GM23338 (cell line): ENCODE measurements at regions not wholly inside any gene's neighbourhood (a gene's known extent, or its start where the extent isn't known, plus 50 kb on each side); places are given as distances from the start of the nearest gene placed in this dataset.

ENCODE experiments used
- ATAC-seq: fragments of 200-7000 bp; cut with Tn5 transposase; 3 replicates; pipeline ENCODE4 v1.9.1; 2020
- DNase-seq: peaks from one replicate; pipeline ENCODE4 v3.0.0-alpha.2; 2015; ENCODE audit warnings: low spot score
- H2AFZ ChIP-seq: fragments of 200-600 bp; sonication (generic); 2 replicates; pipeline ENCODE4 v1.8.0; 2016; ENCODE audit warnings: antibody characterized with exemption, mild to moderate bottlenecking, moderate library complexity
- H3F3A ChIP-seq: fragments of 200-600 bp; sonication (generic); replicated peaks from 2 replicates; pipeline ENCODE4 v1.8.0; 2017; ENCODE audit warnings: antibody characterized with exemption, mixed run types, low read depth
- H3K27ac ChIP-seq: fragments of 200-600 bp; sonication (generic); 2 replicates; pipeline ENCODE4 v1.6.1; 2016; ENCODE audit warnings: low read depth
- H3K27me3 ChIP-seq: fragments of 200-600 bp; sonication (generic); 2 replicates; pipeline ENCODE4 v1.8.0; 2016; ENCODE audit warnings: mild to moderate bottlenecking, mixed run types, moderate library complexity; ENCODE audit not compliant: insufficient read depth
- H3K36me3 ChIP-seq: fragments of 200-600 bp; sonication (generic); 2 replicates; pipeline ENCODE4 v1.8.0; 2016; ENCODE audit warnings: mild to moderate bottlenecking; ENCODE audit not compliant: insufficient read depth
- H3K4me1 ChIP-seq: fragments of 200-600 bp; sonication (generic); 2 replicates; pipeline ENCODE4 v1.8.0; 2016; ENCODE audit warnings: mild to moderate bottlenecking, moderate library complexity; ENCODE audit not compliant: insufficient read depth
- H3K4me2 ChIP-seq: fragments of 200-600 bp; sonication (generic); 2 replicates; pipeline ENCODE4 v1.7.1; 2017; ENCODE audit warnings: mixed run types
- H3K4me3 ChIP-seq: fragments of 200-600 bp; sonication (generic); 2 replicates; pipeline ENCODE4 v1.6.1; 2016; ENCODE audit warnings: mixed run types
- H3K79me2 ChIP-seq: fragments of 200-600 bp; sonication (generic); replicated peaks from 2 replicates; pipeline ENCODE4 v1.8.0; 2017; ENCODE audit warnings: mild to moderate bottlenecking; ENCODE audit not compliant: insufficient read depth
- H3K9me2 ChIP-seq: fragments of 200-600 bp; sonication (generic); 2 replicates; pipeline ENCODE4 v1.8.0; 2017; ENCODE audit not compliant: insufficient read depth
- H4K20me1 ChIP-seq: fragments of 200-600 bp; sonication (generic); replicated peaks from 2 replicates; pipeline ENCODE4 v1.8.0; 2017; ENCODE audit warnings: mild to moderate bottlenecking; ENCODE audit not compliant: insufficient read depth
- H3K27ac Mint-ChIP-seq: 2 replicates; pipeline ENCODE4 v1.8.0; 2020; ENCODE audit warnings: inconsistent platforms, mild to moderate bottlenecking, moderate library complexity, mixed read lengths
- H3K27me3 Mint-ChIP-seq: 3 replicates; pipeline ENCODE4 v1.8.0; 2022; ENCODE audit warnings: low read depth, mild to moderate bottlenecking, moderate library complexity, mixed read lengths, inconsistent platforms; ENCODE audit not compliant: insufficient read depth, poor library complexity
- H3K36me3 Mint-ChIP-seq: 3 replicates; pipeline ENCODE4 v1.8.0; 2021; ENCODE audit warnings: low read depth, mild to moderate bottlenecking, inconsistent platforms, moderate library complexity, mixed read lengths
- H3K4me1 Mint-ChIP-seq: 3 replicates; pipeline ENCODE4 v1.8.0; 2020; ENCODE audit warnings: mild to moderate bottlenecking, inconsistent platforms, mixed read lengths
- H3K4me3 Mint-ChIP-seq: 3 replicates; pipeline ENCODE4 v1.8.0; 2021; ENCODE audit warnings: moderate library complexity, mild to moderate bottlenecking, inconsistent platforms, mixed read lengths
- H3K9me3 Mint-ChIP-seq: 3 replicates; pipeline ENCODE4 v1.8.0; 2020; ENCODE audit warnings: moderate library complexity, mild to moderate bottlenecking, inconsistent platforms, mixed read lengths
- CREB1 ChIP-seq: fragments of 250-450 bp; sonication (Bioruptor Pico); IDR thresholded peaks from 2 replicates; pipeline ENCODE4 v1.5.0; 2020; ENCODE audit warnings: low read depth, mild to moderate bottlenecking, moderate library complexity
- CTCF ChIP-seq, 2 experiments: fragments of 200-600 bp in 1 of 2; sonication (generic) in 1 of 2; conservative IDR thresholded peaks; 2 replicates each; pipeline versions ENCODE4 v1.5.1 to v1.6.1; 2016 to 2017; ENCODE audit warnings: antibody characterized with exemption in 2 of 2, low read depth in 2 of 2, mild to moderate bottlenecking in 2 of 2, moderate library complexity in 1 of 2
- ETS1 ChIP-seq: IDR thresholded peaks from 2 replicates; pipeline ENCODE4 v1.6.1; 2016; ENCODE audit warnings: antibody characterized with exemption
- EZH2 ChIP-seq: fragments of 200-600 bp; sonication (generic); IDR thresholded peaks from one replicate; pipeline ENCODE4 v1.8.0; 2017; ENCODE audit warnings: antibody characterized with exemption, mild to moderate bottlenecking, low read depth; ENCODE audit not compliant: unreplicated experiment
- EZH2phosphoT487 ChIP-seq: fragments of 200-600 bp; sonication (generic); IDR thresholded peaks from one replicate; pipeline ENCODE4 v1.8.1; 2018; ENCODE audit warnings: antibody characterized with exemption; ENCODE audit not compliant: unreplicated experiment
- JUNB ChIP-seq: IDR thresholded peaks from one replicate; pipeline ENCODE4 v1.6.1; 2016; ENCODE audit warnings: antibody characterized with exemption; ENCODE audit not compliant: unreplicated experiment
- NANOG ChIP-seq: IDR thresholded peaks from 2 replicates; pipeline ENCODE4 v1.6.1; 2016; ENCODE audit warnings: antibody characterized with exemption, borderline replicate concordance
- POLR2AphosphoS5 ChIP-seq: IDR thresholded peaks from 2 replicates; pipeline ENCODE4 v1.6.1; 2016; ENCODE audit warnings: antibody characterized with exemption, low read depth
- ZNF462 ChIP-seq: fragments of 250-450 bp; sonication (Bioruptor Pico); IDR thresholded peaks from 2 replicates; pipeline ENCODE4 v1.5.0; 2020; ENCODE audit warnings: mild to moderate bottlenecking, moderate library complexity

- Histone ChIP-seq H3K4me1 (peaks cover 19% of the 10 kb centered on the region), H3K36me3 (no peaks in the 10 kb centered on the region), H3K79me2 (no peaks in the 10 kb centered on the region), H3K9me2 (peaks cover 4% of the 10 kb centered on the region), H3K4me3 (no peak overlapping the region), H3K27me3 (no peaks in the 10 kb centered on the region), H3F3A (no peaks in the 10 kb centered on the region), H3K27ac (no peak overlapping the region), H4K20me1 (no peaks in the 10 kb centered on the region), H3K4me2 (no peak overlapping the region; the same call in 1 of the 2 replicates), H2AFZ (peak overlapping the region; percentile 84)
- H3K4me1 Mint-ChIP-seq, result peaks cover 15% of the 10 kb centered on the region
- no peaks in the 10 kb centered on the region for H3K36me3 Mint-ChIP-seq
- ATAC-seq (no peak), DNase-seq (no peak)
- no peak overlapping the region for H3K4me3 Mint-ChIP-seq
- TF ChIP-seq CTCF (conservative IDR thresholded peaks at IDR 0.05; ENCODE audit: low read depth in 2 of 2) (no peak), EZH2phosphoT487 (no peak), POLR2AphosphoS5 (no peak), ETS1 (no peak), EZH2 (no peak)
- H3K9me3 Mint-ChIP-seq, result no peaks in the 10 kb centered on the region; the same call in 1 of the 3 replicates
- H3K27ac Mint-ChIP-seq, result peak overlapping the region; percentile 8; the same call in 1 of the 2 replicates
- H3K27me3 Mint-ChIP-seq, result peaks cover 11% of the 10 kb centered on the region
Observed at GRCh38 chr17:37828651-37829124, 83.8 kb upstream of the HNF1B start.

- Histone ChIP-seq H2AFZ (peak overlapping the region; percentile 84), H3F3A (no peaks in the 10 kb centered on the region), H3K36me3 (no peaks in the 10 kb centered on the region), H3K4me1 (peaks cover 19% of the 10 kb centered on the region), H3K4me2 (no peak overlapping the region), H3K27me3 (no peaks in the 10 kb centered on the region), H3K4me3 (no peak overlapping the region), H3K27ac (no peak overlapping the region), H3K9me2 (peaks cover 4% of the 10 kb centered on the region), H4K20me1 (no peaks in the 10 kb centered on the region), H3K79me2 (no peaks in the 10 kb centered on the region)
- DNase-seq (no peak), ATAC-seq (no peak)
- Mint-ChIP-seq H3K4me3 (no peak overlapping the region), H3K27ac (no peak overlapping the region), H3K27me3 (peaks cover 11% of the 10 kb centered on the region), H3K9me3 (no peaks in the 10 kb centered on the region; the same call in 1 of the 3 replicates), H3K4me1 (peaks cover 15% of the 10 kb centered on the region), H3K36me3 (no peaks in the 10 kb centered on the region)
- TF ChIP-seq EZH2 (no peak), JUNB (no peak), CREB1 (CRISPR knock-in tag) (no peak), NANOG (no peak), ZNF462 (CRISPR knock-in tag) (no peak), ETS1 (no peak)
Observed at GRCh38 chr17:37827905-37828650, 83.2 kb upstream of the HNF1B start.
